ENCODE measurements at regions not wholly inside any gene's neighbourhood (a gene's known extent, or its start where the extent isn't known, plus 50 kb on each side); places are given as distances from the start of the nearest gene placed in this dataset.

DNA sequence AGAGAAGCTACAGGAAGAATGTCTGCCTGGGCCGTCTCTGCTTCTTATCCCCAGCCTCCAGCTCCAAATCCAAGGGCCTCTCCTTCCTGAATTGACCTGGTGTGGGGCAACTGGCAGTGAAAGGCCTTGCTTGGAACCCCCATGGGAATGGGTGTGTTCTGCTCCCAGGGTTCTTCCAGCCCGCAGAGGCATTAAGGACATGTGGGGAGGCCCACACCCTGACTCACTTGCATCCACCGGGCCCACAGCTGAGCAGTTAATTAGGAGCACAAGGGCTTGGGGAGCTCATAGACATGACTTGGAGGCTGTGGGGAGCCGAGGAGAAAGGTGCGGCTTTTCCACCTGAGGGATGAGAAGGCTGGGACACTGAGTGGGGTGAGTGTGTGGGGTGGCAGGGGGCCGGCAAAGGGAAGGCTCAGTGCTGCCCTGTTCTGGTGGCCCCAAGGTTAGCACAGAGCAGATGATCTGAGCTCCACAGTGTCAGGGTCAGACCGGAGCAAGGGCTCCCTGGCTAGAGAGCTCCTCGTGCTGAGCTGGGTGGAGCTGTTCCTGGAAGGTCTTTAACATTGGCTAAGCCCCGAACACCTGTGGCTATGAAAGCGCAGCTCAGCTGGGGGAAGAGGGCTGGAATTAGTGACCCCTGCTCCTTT is 64.5 kb upstream of the NECTIN1 start:
- no peaks in the 10 kb centered on the region for H4K20me1 ChIP-seq (ENCODE audit: insufficient read depth, low read length)
- DNase-seq (ENCODE audit: low spot score) (no peak), ATAC-seq (no peak), FAIRE-seq (no peak)
- 13% methylated on average over 7 of the region's 10 CpGs for WGBS (ENCODE audit: low lambda C conversion rate)
- H3K27ac ChIP-seq (ENCODE audit: extremely low read length, insufficient read depth, low read length), result no peak overlapping the region
- in situ Hi-C loops (cut with HindIII; ENCODE audit: extremely low pct_ligation_motif_present, low pct_unique_long_range_greater_than_20kb) (no loop called here), intact Hi-C loops (cut with micrococcal nuclease; ENCODE audit: unreplicated experiment) (no loop called here)
- CTCF ChIA-PET (ENCODE audit: low intra/inter-chr PET ratio, low total read pairs), result no interaction called here
- H3K36me3 ChIP-seq (replicated peaks in 1 of 2; ENCODE audit: control insufficient read depth in 1 of 2, insufficient read depth in 2 of 2, low read length in 2 of 2), result no peaks in the 10 kb centered on the region
- no peak for TF ChIP-seq KLF11 (CRISPR knock-in tag; IDR thresholded peaks at IDR 0.05)
- no peak for TF ChIP-seq RXRB (CRISPR knock-in tag; IDR thresholded peaks at IDR 0.05; ENCODE audit: borderline replicate concordance)
- no peak for TF ChIP-seq SATB2 (CRISPR knock-in tag; IDR thresholded peaks at IDR 0.05)
- no peak for TF ChIP-seq ZNF232 (CRISPR knock-in tag; IDR thresholded peaks at IDR 0.05; ENCODE audit: borderline replicate concordance)
- TF ChIP-seq ZFAT (CRISPR knock-in tag; conservative IDR thresholded peaks at IDR 0.05), result no peak
- no peak for TF ChIP-seq ZNF672 (CRISPR knock-in tag; IDR thresholded peaks at IDR 0.05)
- TF ChIP-seq ZNF343 (CRISPR knock-in tag; IDR thresholded peaks at IDR 0.05), result no peak
- no peak for TF ChIP-seq ZNF24 (IDR thresholded peaks at IDR 0.05)
- no peak for TF ChIP-seq ATF1 (CRISPR knock-in tag; IDR thresholded peaks at IDR 0.05)
- TF ChIP-seq CEBPG (CRISPR knock-in tag; IDR thresholded peaks at IDR 0.05), result no peak
- no peak for TF ChIP-seq FOXK2 (IDR thresholded peaks at IDR 0.05)
- H2AFZ ChIP-seq (ENCODE audit: low read length), result no peak overlapping the region
- no peaks in the 10 kb centered on the region for H3K9me3 ChIP-seq (ENCODE audit: low read length)
- BruUV-seq (replicated peaks), result no TSS peak
- POLR2A ChIA-PET, result no interaction called here
- no peaks in the 10 kb centered on the region for H3K79me2 ChIP-seq (ENCODE audit: insufficient read depth, low read length)
- H3K9ac ChIP-seq (ENCODE audit: insufficient read depth, low read depth, low read length), result no peak overlapping the region
- H3K27me3 ChIP-seq (ENCODE audit: control insufficient read depth in 1 of 2, insufficient read depth in 2 of 2, low read length in 2 of 2), result peaks cover 7 to 39% of the 10 kb centered on the region in 2 experiments; a peak in 4 of 5 replicates
- no peak overlapping the region for H3K4me3 ChIP-seq (replicated peaks in 1 of 3; ENCODE audit: insufficient read depth in 1 of 3, low read depth in 2 of 3, low read length in 3 of 3)
- no peaks in the 10 kb centered on the region for H3K4me1 ChIP-seq (ENCODE audit: insufficient read depth, low read length)
- H3K4me2 ChIP-seq (ENCODE audit: low read depth, low read length), result no peak overlapping the region

GRCh38 chr11:119791701-119792151 is 62.7 kb upstream of the NECTIN1 start:
- Histone ChIP-seq H4K20me1 (ENCODE audit: insufficient read depth, low read length) (no peaks in the 10 kb centered on the region), H3K79me2 (ENCODE audit: insufficient read depth, low read length) (no peaks in the 10 kb centered on the region), H3K4me1 (ENCODE audit: insufficient read depth, low read length) (no peaks in the 10 kb centered on the region), H3K9ac (ENCODE audit: insufficient read depth, low read depth, low read length) (no peak overlapping the region), H3K27me3 (ENCODE audit: control insufficient read depth in 1 of 2, insufficient read depth in 2 of 2, low read length in 2 of 2) (peaks cover 8 to 29% of the 10 kb centered on the region in 2 experiments; a peak in 4 of 5 replicates), H3K36me3 (replicated peaks in 1 of 2; ENCODE audit: control insufficient read depth in 1 of 2, insufficient read depth in 2 of 2, low read length in 2 of 2) (no peaks in the 10 kb centered on the region), H3K4me3 (replicated peaks in 1 of 3; ENCODE audit: insufficient read depth in 1 of 3, low read depth in 2 of 3, low read length in 3 of 3) (no peak overlapping the region), H2AFZ (ENCODE audit: low read length) (no peak overlapping the region), H3K27ac (ENCODE audit: extremely low read length, insufficient read depth, low read length) (no peak overlapping the region), H3K9me3 (ENCODE audit: low read length) (no peaks in the 10 kb centered on the region), H3K4me2 (ENCODE audit: low read depth, low read length) (no peak overlapping the region)
- in situ Hi-C loops (cut with HindIII; ENCODE audit: extremely low pct_ligation_motif_present, low pct_unique_long_range_greater_than_20kb) (no loop called here), intact Hi-C loops (cut with micrococcal nuclease; ENCODE audit: unreplicated experiment) (no loop called here)
- BruUV-seq (replicated peaks), result no TSS peak
- no peak for ATAC-seq
- no peak for DNase-seq (ENCODE audit: low spot score)
- POLR2A ChIA-PET, result no interaction called here
- no peak for FAIRE-seq
- CTCF ChIA-PET (ENCODE audit: low intra/inter-chr PET ratio, low total read pairs), result no interaction called here
- WGBS (ENCODE audit: low lambda C conversion rate), result 0% methylated on average over 2 of the region's 6 CpGs
- TF ChIP-seq HNF1B (CRISPR knock-in tag; IDR thresholded peaks at IDR 0.05), result no peak
- no peak for TF ChIP-seq AHDC1 (CRISPR knock-in tag; IDR thresholded peaks at IDR 0.05; ENCODE audit: borderline replicate concordance)
- TF ChIP-seq TOE1 (CRISPR knock-in tag; IDR thresholded peaks at IDR 0.05), result no peak
- TF ChIP-seq PPARG (CRISPR knock-in tag; conservative IDR thresholded peaks at IDR 0.05), result no peak

Measured in HepG2 (cell line).